ENCODE measurements at regions not wholly inside any gene's neighbourhood (a gene's known extent, or its start where the extent isn't known, plus 50 kb on each side); places are given as distances from the start of the nearest gene placed in this dataset.
A peak's percentile ranks its signal among the peaks of the same experiment; 100 is the strongest.

DNA sequence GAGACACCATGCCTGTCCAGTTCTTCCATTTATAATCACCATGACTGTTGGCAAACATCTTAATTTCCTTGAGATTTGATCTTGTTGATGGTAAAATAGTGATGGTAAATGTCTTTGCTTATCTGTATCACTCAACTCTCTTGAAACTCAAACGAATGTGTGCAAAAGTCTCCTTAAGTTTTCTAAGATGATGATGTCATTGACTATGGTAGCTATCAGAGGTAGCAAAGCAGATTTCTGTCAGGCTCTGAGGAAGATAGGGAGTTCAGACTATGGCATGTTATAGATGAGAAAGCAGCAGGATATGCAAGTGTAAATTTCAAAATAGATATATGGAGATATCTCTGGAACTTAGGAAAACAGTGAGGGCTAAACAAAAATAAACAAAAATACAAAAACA, 121.0 kb upstream of the GJE1 start:
- Histone ChIP-seq H3K4me1 (ENCODE audit: insufficient read depth, low read length) (peaks cover 58% of the 10 kb centered on the region), H4K20me1 (ENCODE audit: insufficient read depth, low read length) (no peaks in the 10 kb centered on the region), H3K9ac (ENCODE audit: low read length) (no peak overlapping the region), H3K4me3 (ENCODE audit: insufficient read depth, low read depth, low read length) (no peak overlapping the region), H3K4me2 (ENCODE audit: low read length) (no peak overlapping the region), H3K79me2 (ENCODE audit: insufficient read depth, low read length) (no peaks in the 10 kb centered on the region), H3K27me3 (ENCODE audit: insufficient read depth, low read length) (no peaks in the 10 kb centered on the region), H3K27ac (ENCODE audit: low read depth, low read length) (peak overlapping the region; percentile 34), H2AFZ (ENCODE audit: low read depth, low read length) (no peak overlapping the region), H3K36me3 (ENCODE audit: insufficient read depth, low read length) (no peaks in the 10 kb centered on the region), H3K9me3 (ENCODE audit: insufficient read depth, low read depth, low read length) (no peaks in the 10 kb centered on the region)
- H3K9me3 Mint-ChIP-seq (ENCODE audit: unreplicated experiment) = no peaks in the 10 kb centered on the region
- peak; percentile 94 for FAIRE-seq
- H3K4me3 Mint-ChIP-seq (ENCODE audit: unreplicated experiment) = no peak overlapping the region
- H3K36me3 Mint-ChIP-seq (ENCODE audit: low read depth, unreplicated experiment) = no peaks in the 10 kb centered on the region
- H3K4me1 Mint-ChIP-seq (ENCODE audit: low read depth, unreplicated experiment) = peaks cover 45% of the 10 kb centered on the region
- no peak overlapping the region for H3K27ac Mint-ChIP-seq (ENCODE audit: unreplicated experiment)
- no peaks in the 10 kb centered on the region for H3K27me3 Mint-ChIP-seq (ENCODE audit: low read depth, unreplicated experiment)
- DNase-seq (ENCODE audit: low read depth) = no peak
- TF ChIP-seq EZH2 (IDR thresholded peaks at IDR 0.05; ENCODE audit: insufficient read depth, low read length) (no peak), CTCF (IDR thresholded peaks at IDR 0.05; ENCODE audit: insufficient read depth, low read depth, low read length) (no peak)

DNA sequence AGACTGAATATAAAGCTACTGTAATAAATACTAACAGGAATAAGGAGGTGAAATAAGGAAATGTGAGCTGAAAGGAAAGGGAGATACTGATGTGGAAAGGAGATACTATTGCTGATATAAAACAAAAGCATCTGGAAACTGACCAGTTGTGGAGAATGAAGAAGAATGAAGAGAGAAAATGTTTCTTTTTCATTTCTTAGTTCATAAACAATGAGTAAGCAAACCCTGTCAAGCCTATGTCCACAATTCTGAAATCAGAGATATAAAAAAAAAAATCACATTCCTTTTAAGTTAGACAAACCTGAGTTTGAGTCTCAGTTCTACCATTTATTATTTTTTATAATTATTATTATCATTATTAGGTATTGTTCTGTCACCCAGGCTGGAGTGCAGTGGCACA, 121.6 kb upstream of the GJE1 start:
- DNase-seq (ENCODE audit: low read depth) (peak; percentile 47), FAIRE-seq (no peak)
- no peaks in the 10 kb centered on the region for H3K27me3 ChIP-seq (ENCODE audit: insufficient read depth, low read length)
- no peak overlapping the region for H3K4me3 ChIP-seq (ENCODE audit: insufficient read depth, low read depth, low read length)
- Mint-ChIP-seq H3K4me1 (ENCODE audit: low read depth, unreplicated experiment) (peaks cover 45% of the 10 kb centered on the region), H3K36me3 (ENCODE audit: low read depth, unreplicated experiment) (no peaks in the 10 kb centered on the region), H3K27me3 (ENCODE audit: low read depth, unreplicated experiment) (no peaks in the 10 kb centered on the region), H3K27ac (ENCODE audit: unreplicated experiment) (no peak overlapping the region), H3K4me3 (ENCODE audit: unreplicated experiment) (no peak overlapping the region), H3K9me3 (ENCODE audit: unreplicated experiment) (no peaks in the 10 kb centered on the region)
- H4K20me1 ChIP-seq (ENCODE audit: insufficient read depth, low read length) = no peaks in the 10 kb centered on the region
- peak overlapping the region; percentile 46 for H3K9ac ChIP-seq (ENCODE audit: low read length)
- peak overlapping the region; percentile 59 for H3K27ac ChIP-seq (ENCODE audit: low read depth, low read length)
- H3K36me3 ChIP-seq (ENCODE audit: insufficient read depth, low read length) = no peaks in the 10 kb centered on the region
- no peaks in the 10 kb centered on the region for H3K9me3 ChIP-seq (ENCODE audit: insufficient read depth, low read depth, low read length)
- no peak overlapping the region for H2AFZ ChIP-seq (ENCODE audit: low read depth, low read length)
- TF ChIP-seq EZH2 (IDR thresholded peaks at IDR 0.05; ENCODE audit: insufficient read depth, low read length) (no peak), CTCF (IDR thresholded peaks at IDR 0.05; ENCODE audit: insufficient read depth, low read depth, low read length) (no peak)
- no peaks in the 10 kb centered on the region for H3K79me2 ChIP-seq (ENCODE audit: insufficient read depth, low read length)
- H3K4me1 ChIP-seq (ENCODE audit: insufficient read depth, low read length) = peaks cover 58% of the 10 kb centered on the region
- peak overlapping the region; percentile 53 for H3K4me2 ChIP-seq (ENCODE audit: low read length)

DNA sequence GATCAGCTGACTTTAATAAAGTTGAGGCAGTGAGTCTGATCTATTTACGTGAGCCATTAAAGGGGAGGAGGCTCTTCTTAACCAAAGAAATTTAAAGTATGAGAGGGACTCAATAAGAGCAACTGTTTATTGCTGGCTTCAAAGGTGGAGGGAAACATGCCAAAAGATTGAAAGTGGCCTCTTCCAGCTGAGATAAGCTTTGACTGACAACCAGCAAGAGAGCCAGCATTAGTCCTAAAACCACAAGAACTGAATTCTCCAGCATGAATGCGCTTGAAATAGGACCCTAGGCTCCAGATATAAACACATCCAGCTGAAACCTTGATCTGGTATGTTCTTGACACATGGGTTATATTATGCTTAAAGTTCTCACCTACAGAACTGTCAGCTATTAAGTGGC, 123.1 kb upstream of the GJE1 start:
- Histone ChIP-seq H2AFZ (ENCODE audit: low read depth, low read length) (no peak overlapping the region), H4K20me1 (ENCODE audit: insufficient read depth, low read length) (no peaks in the 10 kb centered on the region), H3K9ac (ENCODE audit: low read length) (peak overlapping the region; percentile 15), H3K27ac (ENCODE audit: low read depth, low read length) (peak overlapping the region; percentile 59), H3K4me1 (ENCODE audit: insufficient read depth, low read length) (peaks cover 49% of the 10 kb centered on the region), H3K4me3 (ENCODE audit: insufficient read depth, low read depth, low read length) (no peak overlapping the region), H3K4me2 (ENCODE audit: low read length) (peak overlapping the region; percentile 63), H3K27me3 (ENCODE audit: insufficient read depth, low read length) (no peaks in the 10 kb centered on the region), H3K9me3 (ENCODE audit: insufficient read depth, low read depth, low read length) (no peaks in the 10 kb centered on the region), H3K36me3 (ENCODE audit: insufficient read depth, low read length) (no peaks in the 10 kb centered on the region), H3K79me2 (ENCODE audit: insufficient read depth, low read length) (no peaks in the 10 kb centered on the region)
- Mint-ChIP-seq H3K36me3 (ENCODE audit: low read depth, unreplicated experiment) (no peaks in the 10 kb centered on the region), H3K4me3 (ENCODE audit: unreplicated experiment) (peak overlapping the region; percentile 43), H3K27ac (ENCODE audit: unreplicated experiment) (no peak overlapping the region), H3K9me3 (ENCODE audit: unreplicated experiment) (no peaks in the 10 kb centered on the region), H3K27me3 (ENCODE audit: low read depth, unreplicated experiment) (no peaks in the 10 kb centered on the region), H3K4me1 (ENCODE audit: low read depth, unreplicated experiment) (peaks cover 40% of the 10 kb centered on the region)
- peak; percentile 97 for DNase-seq (ENCODE audit: low read depth)
- TF ChIP-seq EZH2 (IDR thresholded peaks at IDR 0.05; ENCODE audit: insufficient read depth, low read length) = no peak
- no peak for TF ChIP-seq CTCF (IDR thresholded peaks at IDR 0.05; ENCODE audit: insufficient read depth, low read depth, low read length)
- FAIRE-seq = peak; percentile 39
